Kidney (tissue), 13 donors: ENCODE measurements at regions not wholly inside any gene's neighbourhood (a gene's known extent, or its start where the extent isn't known, plus 50 kb on each side); places are given as distances from the start of the nearest gene placed in this dataset.

Source experiments
- DNase-seq, 5 donors: peaks; one replicate each; pipeline ENCODE4 v3.0.0-alpha.2; 2013 to 2020
- FAIRE-seq: peaks from 2 replicates; lab custom pipeline; 2012; peaks lifted over from hg19 to GRCh38; lab: Jason Lieb, UNC
- H3K27ac ChIP-seq, 2 donors: one replicate each; pipeline ENCODE4 v1.7.0; 2013; ENCODE audit warnings: low read depth in 2 of 2, low read length in 2 of 2, inconsistent platforms in 1 of 2
- H3K27me3 ChIP-seq: one replicate; pipeline ENCODE4 v1.7.1; 2013; ENCODE audit warnings: low read length, inconsistent platforms; ENCODE audit not compliant: control insufficient read depth, insufficient read depth
- H3K36me3 ChIP-seq, 3 donors: one replicate each; pipeline versions ENCODE4 v1.7.0 to v1.7.1; 2013; ENCODE audit warnings: low read length in 3 of 3, control low read depth in 1 of 3, inconsistent platforms in 1 of 3; ENCODE audit not compliant: insufficient read depth in 3 of 3, control insufficient read depth in 2 of 3
- H3K4me1 ChIP-seq, 3 donors: one replicate each; pipeline versions ENCODE4 v1.7.0 to v1.7.1; 2013; ENCODE audit warnings: low read length in 3 of 3, inconsistent platforms in 1 of 3, low read depth in 1 of 3; ENCODE audit not compliant: control insufficient read depth in 2 of 3, insufficient read depth in 2 of 3
- H3K4me3 ChIP-seq, 3 donors: one replicate each; pipeline versions ENCODE4 v1.7.0 to v1.8.1; 2013; ENCODE audit warnings: low read length in 3 of 3, control low read depth in 1 of 3, inconsistent platforms in 1 of 3
- H3K9ac ChIP-seq, 3 donors: one replicate each; pipeline versions ENCODE4 v1.7.0 to v1.7.1; 2013; ENCODE audit warnings: low read length in 3 of 3, control low read depth in 1 of 3, inconsistent platforms in 1 of 3
- H3K9me3 ChIP-seq, 3 donors: one replicate each; pipeline versions ENCODE4 v1.7.0 to v1.7.1; 2013; ENCODE audit warnings: low read length in 3 of 3, control low read depth in 1 of 3, inconsistent platforms in 1 of 3; ENCODE audit not compliant: control insufficient read depth in 2 of 3, insufficient read depth in 1 of 3
- CTCF ChIP-seq: IDR thresholded peaks from 3 replicates; pipeline ENCODE4 v1.5.1; 2012; ENCODE audit warnings: mild to moderate bottlenecking, moderate library complexity, borderline replicate concordance; ENCODE audit not compliant: insufficient read depth; ENCODE audit errors: extremely low read depth
- intact Hi-C: fragments of 100-400 bp; cut with DNase I; formaldehyde crosslinking; loops from one replicate; pipeline ENCODE4 v1.11.1; 2022
- donor health status: control.
- donor health status: control.
- donor health status: control.
- donor health status: control.
- donor health status: control.
- donor health status: DM: yes; HTN: yes; CAD: no.
- donor health status: Normal renal cell carcinoma (clear cell type).

GRCh38 chr13:90719461-90719860, 628.0 kb upstream of the MIR17HG start:
- FAIRE-seq: no peak
- H3K36me3 ChIP-seq: no peaks in the 10 kb centered on the region
- no peak for DNase-seq
- intact Hi-C loops: no loop called here
- H3K4me1 ChIP-seq: peaks cover 0 to 5% (median 0%) of the 10 kb centered on the region in 3 donors
- no peaks in the 10 kb centered on the region for H3K27me3 ChIP-seq
- no peak overlapping the region for H3K27ac ChIP-seq
- no peak for TF ChIP-seq CTCF
- no peak overlapping the region for H3K9ac ChIP-seq
- H3K4me3 ChIP-seq: no peak overlapping the region
- H3K9me3 ChIP-seq: no peaks in the 10 kb centered on the region

GRCh38 chr13:90721937-90722336, 625.5 kb upstream of the MIR17HG start:
- no peak for DNase-seq

GRCh38 chr13:90723381-90723780, 624.1 kb upstream of the MIR17HG start:
- intact Hi-C loops: no loop called here
- H3K4me3 ChIP-seq: no peak overlapping the region
- H3K4me1 ChIP-seq: no peaks in the 10 kb centered on the region
- no peak for FAIRE-seq
- no peaks in the 10 kb centered on the region for H3K36me3 ChIP-seq
- no peak for TF ChIP-seq CTCF
- H3K27ac ChIP-seq: no peak overlapping the region
- H3K9me3 ChIP-seq: no peaks in the 10 kb centered on the region
- H3K9ac ChIP-seq: no peak overlapping the region
- H3K27me3 ChIP-seq: no peaks in the 10 kb centered on the region
- DNase-seq: peak in 1 of 5 donors; percentile 13

More at GRCh38 chr13:90721937-90722336, 625.5 kb upstream of the MIR17HG start:
- Histone ChIP-seq H3K9me3 (no peaks in the 10 kb centered on the region), H3K9ac (no peak overlapping the region), H3K27me3 (no peaks in the 10 kb centered on the region), H3K36me3 (no peaks in the 10 kb centered on the region), H3K4me3 (no peak overlapping the region), H3K4me1 (peaks cover 0 to 5% (median 0%) of the 10 kb centered on the region in 3 donors), H3K27ac (no peak overlapping the region)
- TF ChIP-seq CTCF: no peak
- intact Hi-C loops: no loop called here
- no peak for FAIRE-seq

GRCh38 chr13:90726375-90726774, 621.1 kb upstream of the MIR17HG start:
- H3K4me3 ChIP-seq: no peak overlapping the region
- intact Hi-C loops: no loop called here
- FAIRE-seq (no peak), DNase-seq (no peak)
- no peak overlapping the region for H3K27ac ChIP-seq
- H3K36me3 ChIP-seq: no peaks in the 10 kb centered on the region
- no peak for TF ChIP-seq CTCF
- no peaks in the 10 kb centered on the region for H3K4me1 ChIP-seq
- no peaks in the 10 kb centered on the region for H3K9me3 ChIP-seq
- no peaks in the 10 kb centered on the region for H3K27me3 ChIP-seq
- no peak overlapping the region for H3K9ac ChIP-seq
